Renal cortex interstitium (tissue), 11 donors: ENCODE measurements at regions not wholly inside any gene's neighbourhood (a gene's known extent, or its start where the extent isn't known, plus 50 kb on each side); places are given as distances from the start of the nearest gene placed in this dataset.

Experiments used
- DNase-seq, 11 donors: peaks; one replicate each; pipeline ENCODE4 v3.0.0-alpha.2; 2013; ENCODE audit warnings: low read depth in 9 of 11, low spot score in 4 of 11; ENCODE audit errors: extremely low read depth in 1 of 11

GRCh38 chr12:61646639-61647038 lies 613.6 kb upstream of the USP15 start:
- DNase-seq, result no peak

GRCh38 chr12:61647566-61647965 lies 612.6 kb upstream of the USP15 start:
- no peak for DNase-seq

GRCh38 chr12:61652265-61652664 lies 607.9 kb upstream of the USP15 start:
- DNase-seq, result no peak

DNA sequence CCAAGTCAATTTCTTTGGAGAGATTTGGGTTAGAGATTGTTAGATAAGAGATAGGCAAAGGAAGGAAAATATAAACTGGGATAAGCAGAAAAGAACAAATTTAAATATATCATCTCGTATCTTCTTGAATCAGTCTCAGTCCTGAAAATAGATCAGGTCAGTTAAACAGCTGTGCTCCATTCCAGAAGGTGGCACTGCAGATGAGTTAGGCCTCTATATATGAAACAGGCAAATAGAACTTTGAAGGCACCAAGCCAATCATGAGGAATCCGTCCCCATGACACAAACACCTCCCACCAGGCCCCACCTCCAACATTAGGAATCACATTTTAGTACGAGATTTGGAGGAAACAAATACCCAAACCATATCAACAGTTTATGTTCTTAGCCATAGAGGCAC lies 605.5 kb upstream of the USP15 start:
- DNase-seq, result no peak

GRCh38 chr12:61655241-61655640 lies 605.0 kb upstream of the USP15 start:
- DNase-seq, result no peak

DNA sequence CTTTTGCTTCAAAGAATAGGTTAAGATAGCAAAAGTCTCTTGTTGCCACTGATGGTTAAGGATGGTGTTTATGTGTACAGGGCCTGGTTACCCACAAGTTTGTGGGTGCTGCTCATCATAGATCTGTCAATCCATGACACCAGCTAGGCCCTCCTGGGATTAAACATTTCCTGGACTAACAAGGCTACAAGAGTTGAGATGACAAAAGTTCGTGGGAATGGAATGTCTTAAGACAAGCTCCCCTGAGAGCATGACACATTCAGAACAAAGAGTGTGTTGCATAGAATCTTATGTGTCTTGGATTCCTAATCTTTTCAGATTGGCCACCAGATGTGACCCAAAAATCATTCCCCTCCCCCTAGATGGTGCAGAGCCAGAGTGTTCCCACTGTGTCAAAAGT lies 592.5 kb upstream of the USP15 start:
- no peak for DNase-seq

DNA sequence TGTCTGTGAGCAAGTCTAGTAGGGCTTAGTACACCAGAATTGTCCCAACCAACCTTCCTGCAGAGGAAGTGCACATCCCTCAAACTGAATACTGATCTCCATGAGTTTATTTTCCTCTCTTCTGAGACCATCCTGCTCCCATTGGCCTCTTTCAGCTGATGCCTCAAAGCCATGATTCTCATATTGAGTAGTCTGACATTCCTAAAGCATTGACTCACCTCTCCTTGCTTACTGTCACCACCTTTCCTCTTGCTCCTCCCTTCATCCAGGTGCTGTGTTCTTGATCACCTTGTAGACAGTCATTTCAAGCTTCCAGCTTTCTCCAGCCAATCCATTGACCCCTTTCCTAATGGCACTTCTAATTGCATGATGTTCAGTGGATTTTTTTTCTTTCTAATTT lies 583.7 kb upstream of the USP15 start:
- DNase-seq, result no peak

- DNase-seq, result no peak
Measured at GRCh38 chr12:61687407-61687806, 572.8 kb upstream of the USP15 start.

- no peak for DNase-seq
Measured at GRCh38 chr12:61694214-61694613, 566.0 kb upstream of the USP15 start.

GRCh38 chr12:61701471-61701870 lies 558.7 kb upstream of the USP15 start:
- DNase-seq, result no peak

- no peak for DNase-seq
Measured at GRCh38 chr12:61706783-61707182, 553.4 kb upstream of the USP15 start.

DNA sequence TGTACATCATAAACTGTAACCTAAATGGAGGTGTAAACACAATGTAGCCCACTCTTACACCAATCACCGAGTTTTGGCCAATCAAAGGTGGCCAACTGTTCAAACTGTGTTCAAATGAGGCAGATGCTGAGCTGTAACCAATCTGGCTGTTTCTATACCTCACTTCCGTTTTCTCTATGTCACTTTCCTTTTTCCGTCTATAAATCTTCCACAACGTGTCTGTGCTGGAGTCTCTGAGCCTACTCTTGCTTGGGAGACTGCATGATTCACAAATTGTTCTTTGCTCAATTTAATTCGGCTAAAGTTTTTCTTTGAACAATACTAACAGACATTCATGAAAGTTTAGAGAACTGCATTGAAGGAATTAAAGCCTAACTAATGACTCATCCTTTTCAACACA lies 547.1 kb upstream of the USP15 start:
- no peak for DNase-seq

- no peak for DNase-seq
Measured at GRCh38 chr12:61717986-61718385, 542.2 kb upstream of the USP15 start.

DNA sequence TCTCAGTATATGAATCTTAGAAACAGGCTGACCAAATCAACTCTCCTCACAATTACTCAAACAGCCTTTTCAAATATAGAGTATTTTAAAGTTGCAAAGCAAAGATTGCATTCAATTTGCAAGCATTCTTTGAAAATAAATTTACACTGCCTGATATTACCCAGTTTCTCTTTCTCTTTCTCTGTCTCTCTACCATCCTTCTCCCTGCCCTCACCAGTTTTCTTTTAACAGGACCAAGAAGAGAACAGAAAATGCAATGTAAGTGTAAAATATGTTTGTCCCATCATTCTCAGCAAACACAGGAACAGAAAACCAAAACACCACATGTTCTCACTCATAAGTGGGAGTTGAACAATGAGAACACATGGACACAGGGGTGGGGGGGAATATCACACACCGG lies 520.3 kb upstream of the USP15 start:
- DNase-seq, result no peak

GRCh38 chr12:61750604-61751003 lies 509.6 kb upstream of the USP15 start:
- no peak for DNase-seq

GRCh38 chr12:61754214-61754613 lies 506.0 kb upstream of the USP15 start:
- DNase-seq, result no peak

GRCh38 chr12:61757831-61758505 lies 502.2 kb upstream of the USP15 start:
- no peak for DNase-seq

- DNase-seq, result no peak
Measured at GRCh38 chr12:61758661-61759060, 501.5 kb upstream of the USP15 start.

GRCh38 chr12:61765926-61766325 lies 494.3 kb upstream of the USP15 start:
- DNase-seq, result no peak

- peak in 1 of 11 donors; percentile 2 for DNase-seq
Measured at GRCh38 chr12:61780435-61780834, 479.8 kb upstream of the USP15 start.

DNA sequence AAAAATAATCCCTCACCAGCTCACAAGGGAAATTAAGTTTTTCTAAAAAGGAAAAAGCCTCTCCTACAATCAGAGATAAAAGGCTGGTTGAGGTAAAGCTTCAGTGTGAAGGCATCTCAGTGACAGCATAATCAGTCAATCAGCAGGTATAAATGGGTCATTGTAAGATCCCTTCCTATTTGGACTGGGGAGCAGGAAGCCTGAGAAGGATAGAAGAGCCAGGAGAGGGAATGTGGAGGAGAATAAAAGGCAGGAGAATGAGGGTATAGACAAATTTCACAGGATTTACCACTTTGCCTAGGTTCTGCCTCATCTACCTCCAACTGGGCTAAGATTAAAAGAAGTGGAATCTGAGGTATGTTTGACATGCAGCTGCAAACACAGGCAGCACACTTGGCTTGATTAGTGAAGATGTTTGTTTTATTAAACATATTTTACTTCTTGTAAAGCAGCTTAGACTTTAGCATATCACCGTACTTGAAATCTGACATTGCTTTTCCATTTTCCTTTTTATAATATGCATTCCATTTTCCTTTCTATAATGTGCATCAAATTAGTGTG lies 479.1 kb upstream of the USP15 start:
- no peak for DNase-seq
